Mucosa of descending colon (tissue), 3 donors: ENCODE measurements at regions not wholly inside any gene's neighbourhood (a gene's known extent, or its start where the extent isn't known, plus 50 kb on each side); places are given as distances from the start of the nearest gene placed in this dataset.

ENCODE experiments used
- ATAC-seq: fragments of 200-7000 bp; cut with Tn5 transposase; one replicate; pipeline ENCODE4 v1.9.1; 2020; ENCODE audit warnings: mild to moderate bottlenecking, moderate library complexity
- DNase-seq, 3 donors: peaks; one replicate each; pipeline ENCODE4 v3.0.0-alpha.2; 2020
- H3K36me3 ChIP-seq: fragments of 200-600 bp; one replicate; pipeline ENCODE4 v1.8.0; 2021; ENCODE audit warnings: low read depth, mild to moderate bottlenecking
- H3K4me1 ChIP-seq: fragments of 200-600 bp; one replicate; pipeline ENCODE4 v1.8.0; 2021; ENCODE audit warnings: low read depth, mild to moderate bottlenecking
- H3K4me3 ChIP-seq: fragments of 200-600 bp; one replicate; pipeline ENCODE4 v1.8.0; 2021; ENCODE audit warnings: mild to moderate bottlenecking
- H3K9me3 ChIP-seq: fragments of 200-600 bp; one replicate; pipeline ENCODE4 v1.8.0; 2021; ENCODE audit warnings: mild to moderate bottlenecking
- CTCF ChIP-seq: fragments of 200-600 bp; IDR thresholded peaks from one replicate; pipeline ENCODE4 v1.8.0; 2022; ENCODE audit warnings: antibody characterized with exemption, mild to moderate bottlenecking
- intact Hi-C, 2 donors: fragments of 100-400 bp; cut with DNase I in 1 of 2; cut with micrococcal nuclease in 1 of 2; formaldehyde crosslinking; loops; one replicate each; pipeline versions ENCODE4 v1.11.0 to v1.11.1; 2022; cut with DNase I, micrococcal nuclease
- donor health status: DM: no; HTN: no; CAD: no; lungs with moderate emphysema.
- donor health status: DM: no; HTN: no; CAD: no.
- donor health status: DM: no; HTN: yes; CAD: no.

GRCh38 chr14:42877716-42878115, 1271.0 kb downstream of the LRFN5 start:
- no peak overlapping the region for H3K4me3 ChIP-seq
- TF ChIP-seq CTCF: no peak
- no peaks in the 10 kb centered on the region for H3K4me1 ChIP-seq
- intact Hi-C loops: no loop called here
- DNase-seq: no peak
- H3K36me3 ChIP-seq: no peaks in the 10 kb centered on the region
- H3K9me3 ChIP-seq: no peaks in the 10 kb centered on the region
- no peak for ATAC-seq

GRCh38 chr14:42872786-42873185, 1266.1 kb downstream of the LRFN5 start:
- DNase-seq (no peak), ATAC-seq (no peak)
- Histone ChIP-seq H3K9me3 (no peaks in the 10 kb centered on the region), H3K4me1 (no peaks in the 10 kb centered on the region), H3K36me3 (no peaks in the 10 kb centered on the region), H3K4me3 (no peak overlapping the region)
- intact Hi-C loops: no loop called here
- no peak for TF ChIP-seq CTCF

GRCh38 chr14:42869681-42870080, 1263.0 kb downstream of the LRFN5 start:
- intact Hi-C loops: no loop called here
- no peak for TF ChIP-seq CTCF
- ATAC-seq: no peak
- Histone ChIP-seq H3K4me3 (no peak overlapping the region), H3K9me3 (no peaks in the 10 kb centered on the region), H3K4me1 (no peaks in the 10 kb centered on the region), H3K36me3 (no peaks in the 10 kb centered on the region)
- no peak for DNase-seq

GRCh38 chr14:42862114-42862513, 1255.4 kb downstream of the LRFN5 start:
- Histone ChIP-seq H3K4me1 (no peaks in the 10 kb centered on the region), H3K36me3 (no peaks in the 10 kb centered on the region), H3K9me3 (no peaks in the 10 kb centered on the region), H3K4me3 (no peak overlapping the region)
- DNase-seq (no peak), ATAC-seq (no peak)
- TF ChIP-seq CTCF: no peak
- intact Hi-C loops: no loop called here

GRCh38 chr14:42860371-42860770, 1253.7 kb downstream of the LRFN5 start:
- H3K9me3 ChIP-seq: no peaks in the 10 kb centered on the region
- ATAC-seq: no peak
- H3K4me1 ChIP-seq: no peaks in the 10 kb centered on the region
- no peak for DNase-seq
- no peaks in the 10 kb centered on the region for H3K36me3 ChIP-seq
- TF ChIP-seq CTCF: no peak
- intact Hi-C loops: no loop called here
- no peak overlapping the region for H3K4me3 ChIP-seq

GRCh38 chr14:42856106-42856505, 1249.4 kb downstream of the LRFN5 start:
- TF ChIP-seq CTCF: no peak
- no peak for DNase-seq
- Histone ChIP-seq H3K4me1 (no peaks in the 10 kb centered on the region), H3K36me3 (no peaks in the 10 kb centered on the region), H3K4me3 (no peak overlapping the region), H3K9me3 (no peaks in the 10 kb centered on the region)
- intact Hi-C loops: no loop called here
- ATAC-seq: no peak
